B cell (primary cell): ENCODE measurements at regions not wholly inside any gene's neighbourhood (a gene's known extent, or its start where the extent isn't known, plus 50 kb on each side); places are given as distances from the start of the nearest gene placed in this dataset.

Experiments
- ATAC-seq: fragments of 200-7000 bp; cut with Tn5 transposase; one replicate; pipeline ENCODE4 v1.10.0; 2021; ENCODE audit warnings: low read depth, mild to moderate bottlenecking, moderate number of reproducible peaks, moderate library complexity
- CTCF ChIA-PET: fragments of 350-600 bp; sonication (Branson Sonifier 250); formaldehyde crosslinking; loops from one replicate; lab custom pipeline; 2021; ENCODE audit warnings: antibody characterized with exemption, inconsistent platforms; lab: Charles Lee
- POLR2A ChIA-PET: fragments of 350-600 bp; sonication (Branson Sonifier 250); formaldehyde crosslinking; loops from one replicate; lab custom pipeline; 2021; ENCODE audit warnings: antibody characterized with exemption; lab: Charles Lee
- DNase-seq: peaks from one replicate; pipeline ENCODE4 v3.0.0; 2013
- H2AFZ ChIP-seq: 2 replicates; pipeline ENCODE4 v1.6.1; 2012; ENCODE audit warnings: mild to moderate bottlenecking, low read depth, low read length; ENCODE audit not compliant: insufficient read depth, poor library complexity, severe bottlenecking
- H3K27ac ChIP-seq, 2 donors: 1 replicate in 1 of 2; 2 replicates in 1 of 2; pipeline ENCODE4 v1.5.1; 2012 to 2013; ENCODE audit warnings: low read length in 2 of 2, mild to moderate bottlenecking in 2 of 2, moderate library complexity in 1 of 2
- H3K27me3 ChIP-seq, 4 experiments: fragments of 200-600 bp in 1 of 4; sonication (generic) in 1 of 4; replicated peaks in 1 of 4; 1 replicate in 2 of 4; 2 replicates in 2 of 4; pipeline versions ENCODE4 v1.6.1 to v1.7.0; 2013 to 2016; ENCODE audit warnings: low read length in 3 of 4, mild to moderate bottlenecking in 2 of 4, mixed read lengths in 1 of 4, moderate library complexity in 1 of 4; ENCODE audit not compliant: insufficient read depth in 4 of 4, control insufficient read depth in 3 of 4; ENCODE audit errors: control extremely low read depth in 1 of 4
- H3K36me3 ChIP-seq, 2 experiments: replicated peaks in 1 of 2; 1 replicate in 1 of 2; 2 replicates in 1 of 2; pipeline versions ENCODE4 v1.6.1 to v1.7.1; 2013; ENCODE audit warnings: low read length in 1 of 2; ENCODE audit not compliant: insufficient read depth in 2 of 2, control insufficient read depth in 1 of 2; ENCODE audit errors: control extremely low read depth in 1 of 2, extremely low read depth in 1 of 2
- H3K4me1 ChIP-seq, 2 donors: fragments of 200-600 bp in 1 of 2; sonication (generic) in 1 of 2; 1 replicate in 1 of 2; 2 replicates in 1 of 2; pipeline versions ENCODE4 v1.5.1 to v1.6.1; 2013 to 2017; ENCODE audit warnings: low read length in 2 of 2; ENCODE audit not compliant: control insufficient read depth in 2 of 2, insufficient read depth in 2 of 2
- H3K4me2 ChIP-seq: replicated peaks from 2 replicates; pipeline ENCODE3; 2012; ENCODE audit warnings: mild to moderate bottlenecking, low read depth, low read length; ENCODE audit not compliant: poor library complexity, severe bottlenecking
- H3K4me3 ChIP-seq, 5 experiments: fragments of 200-600 bp in 1 of 5; sonication (generic) in 1 of 5; 1 replicate in 3 of 5; 2 replicates in 2 of 5; pipeline versions ENCODE4 v1.5.1 to v1.7.0; 2011 to 2016; ENCODE audit warnings: low read length in 4 of 5, mild to moderate bottlenecking in 4 of 5, low read depth in 2 of 5, control low read depth in 1 of 5, moderate library complexity in 1 of 5; ENCODE audit not compliant: insufficient read depth in 1 of 5; ENCODE audit errors: control extremely low read depth in 1 of 5, extremely low read depth in 1 of 5
- H3K79me2 ChIP-seq: fragments of 200-600 bp; sonication (generic); one replicate; pipeline ENCODE4 v1.6.0; 2016; ENCODE audit warnings: low read length; ENCODE audit not compliant: control insufficient read depth, insufficient read depth
- H3K9ac ChIP-seq: fragments of 200-600 bp; sonication (generic); 2 replicates; pipeline ENCODE4 v1.6.1; 2017; ENCODE audit warnings: mild to moderate bottlenecking, low read length, moderate library complexity
- H3K9me3 ChIP-seq, 3 donors: one replicate each; pipeline versions ENCODE4 v1.6.1 to v1.7.1; 2013; ENCODE audit warnings: low read length in 2 of 3; ENCODE audit not compliant: control insufficient read depth in 2 of 3, insufficient read depth in 1 of 3; ENCODE audit errors: control extremely low read depth in 1 of 3
- H4K20me1 ChIP-seq: 2 replicates; pipeline ENCODE4 v1.6.0; 2012; ENCODE audit warnings: mild to moderate bottlenecking, low read length; ENCODE audit not compliant: insufficient read depth, control insufficient read depth, poor library complexity, severe bottlenecking
- H3K27ac Mint-ChIP-seq: one replicate; pipeline ENCODE4 v1.8.0; 2021; ENCODE audit warnings: mixed read lengths
- H3K27me3 Mint-ChIP-seq: one replicate; pipeline ENCODE4 v1.8.0; 2021; ENCODE audit warnings: mixed read lengths
- H3K4me1 Mint-ChIP-seq: one replicate; pipeline ENCODE4 v1.8.0; 2021; ENCODE audit warnings: mixed read lengths
- H3K4me3 Mint-ChIP-seq: one replicate; pipeline ENCODE4 v1.8.0; 2021; ENCODE audit warnings: mixed read lengths
- H3K9me3 Mint-ChIP-seq: one replicate; pipeline ENCODE4 v1.8.0; 2022; ENCODE audit warnings: mixed read lengths; ENCODE audit not compliant: insufficient read depth
- EZH2 ChIP-seq: IDR thresholded peaks from 2 replicates; pipeline ENCODE4 v1.6.1; 2012; ENCODE audit warnings: borderline replicate concordance, low read depth, mild to moderate bottlenecking, moderate library complexity, low read length; ENCODE audit not compliant: insufficient read depth, poor library complexity, severe bottlenecking
- WGBS: methylation state at CpG from one replicate; pipeline ENCODE4 v1.1.5; 2013; ENCODE audit warnings: missing lambda C conversion rate; ENCODE audit not compliant: insufficient coverage; 5-methylcytosine and 5-hydroxymethylcytosine counted together
- intact Hi-C: fragments of 100-400 bp; cut with micrococcal nuclease; formaldehyde crosslinking; loops from one replicate; pipeline ENCODE4 v1.10.0; 2022
- TF ChIP-seq, protein P1 (sequence below): fragments of 200-600 bp; IDR thresholded peaks from one replicate; pipeline ENCODE4 v1.8.0; 2022; ENCODE audit warnings: antibody characterized with exemption, mild to moderate bottlenecking

DNA sequence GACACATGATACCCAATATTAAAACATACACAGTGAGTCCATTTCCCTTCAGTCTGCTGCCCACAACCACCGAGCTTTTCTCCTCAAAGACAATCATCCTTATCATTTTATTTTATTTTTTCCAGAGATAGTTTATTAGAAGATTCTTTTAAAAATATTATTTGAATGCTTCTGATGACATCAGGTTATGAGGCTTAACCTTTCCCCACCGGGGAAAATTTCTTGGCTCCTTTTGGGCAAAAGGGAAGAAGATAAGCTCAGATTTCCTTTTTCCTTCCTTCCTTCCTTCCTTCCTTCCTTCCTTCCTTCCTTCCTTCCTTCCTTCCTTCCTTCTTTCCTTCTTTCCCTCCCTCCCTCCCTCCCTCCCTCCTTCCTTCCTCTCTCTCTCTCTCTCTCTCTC lies 149.5 kb upstream of the CITED2 start:
- Histone ChIP-seq H3K79me2 (no peaks in the 10 kb centered on the region), H3K27ac (no peak overlapping the region), H4K20me1 (no peaks in the 10 kb centered on the region), H3K36me3 (no peaks in the 10 kb centered on the region), H3K9ac (no peak overlapping the region), H3K4me3 (no peak overlapping the region), H3K4me2 (no peak overlapping the region), H3K4me1 (no peaks in the 10 kb centered on the region), H3K27me3 (no peaks in the 10 kb centered on the region), H3K9me3 (no peaks in the 10 kb centered on the region), H2AFZ (no peak overlapping the region)
- ChIA-PET POLR2A (no interaction called here), CTCF (no interaction called here)
- Mint-ChIP-seq H3K27me3 (no peaks in the 10 kb centered on the region), H3K4me1 (no peaks in the 10 kb centered on the region), H3K4me3 (no peak overlapping the region), H3K9me3 (no peaks in the 10 kb centered on the region), H3K27ac (no peak overlapping the region)
- DNase-seq (no peak), ATAC-seq (no peak)
- no peak for TF ChIP-seq EZH2
- TF ChIP-seq, protein P1, sequence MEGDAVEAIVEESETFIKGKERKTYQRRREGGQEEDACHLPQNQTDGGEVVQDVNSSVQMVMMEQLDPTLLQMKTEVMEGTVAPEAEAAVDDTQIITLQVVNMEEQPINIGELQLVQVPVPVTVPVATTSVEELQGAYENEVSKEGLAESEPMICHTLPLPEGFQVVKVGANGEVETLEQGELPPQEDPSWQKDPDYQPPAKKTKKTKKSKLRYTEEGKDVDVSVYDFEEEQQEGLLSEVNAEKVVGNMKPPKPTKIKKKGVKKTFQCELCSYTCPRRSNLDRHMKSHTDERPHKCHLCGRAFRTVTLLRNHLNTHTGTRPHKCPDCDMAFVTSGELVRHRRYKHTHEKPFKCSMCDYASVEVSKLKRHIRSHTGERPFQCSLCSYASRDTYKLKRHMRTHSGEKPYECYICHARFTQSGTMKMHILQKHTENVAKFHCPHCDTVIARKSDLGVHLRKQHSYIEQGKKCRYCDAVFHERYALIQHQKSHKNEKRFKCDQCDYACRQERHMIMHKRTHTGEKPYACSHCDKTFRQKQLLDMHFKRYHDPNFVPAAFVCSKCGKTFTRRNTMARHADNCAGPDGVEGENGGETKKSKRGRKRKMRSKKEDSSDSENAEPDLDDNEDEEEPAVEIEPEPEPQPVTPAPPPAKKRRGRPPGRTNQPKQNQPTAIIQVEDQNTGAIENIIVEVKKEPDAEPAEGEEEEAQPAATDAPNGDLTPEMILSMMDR, result no peak
- intact Hi-C loops, result no loop called here
- no CpG with 5 or more reads among the region's 2 CpGs for WGBS

DNA sequence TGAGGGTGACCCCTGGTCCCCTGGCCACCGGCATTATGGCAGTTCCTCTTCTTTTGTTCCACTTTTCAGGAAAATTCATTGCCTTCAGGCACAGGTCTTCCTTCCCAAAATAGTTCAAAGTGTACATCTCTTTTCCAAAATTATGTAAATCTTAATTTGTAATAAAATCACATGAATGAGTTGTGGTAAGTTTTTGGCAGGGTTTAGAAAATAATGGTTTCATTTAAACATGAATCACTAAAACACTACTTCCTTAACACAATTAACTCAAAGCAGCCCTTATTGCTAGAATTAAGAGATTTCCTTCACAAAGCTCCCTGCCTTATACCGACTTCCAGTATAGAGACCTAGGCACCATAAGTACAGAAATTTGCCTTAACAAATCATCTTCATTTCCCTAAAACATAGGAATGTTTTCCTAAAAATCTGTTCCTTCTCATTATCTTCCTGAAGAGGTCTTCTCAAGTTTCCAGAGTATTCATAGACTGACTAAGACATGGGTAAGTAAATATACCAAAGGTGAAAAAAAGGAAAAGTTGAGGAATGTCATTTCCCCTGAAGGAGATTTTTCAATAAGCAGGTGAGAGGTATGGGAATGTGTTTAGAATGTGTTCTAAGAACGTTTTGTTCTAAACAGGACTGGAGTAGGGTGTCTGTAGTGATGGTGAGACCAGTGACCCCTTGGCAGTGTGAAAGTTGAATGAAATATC lies 148.2 kb upstream of the CITED2 start:
- no peaks in the 10 kb centered on the region for H3K9me3 ChIP-seq
- ATAC-seq (no peak), DNase-seq (no peak)
- no peaks in the 10 kb centered on the region for H3K4me1 ChIP-seq
- no peaks in the 10 kb centered on the region for H3K27me3 ChIP-seq
- no peaks in the 10 kb centered on the region for H3K4me1 Mint-ChIP-seq
- ChIA-PET POLR2A (no interaction called here), CTCF (no interaction called here)
- H3K4me3 ChIP-seq, result no peak overlapping the region
- no peak overlapping the region for H3K4me2 ChIP-seq
- no peak overlapping the region for H2AFZ ChIP-seq
- intact Hi-C loops, result no loop called here
- H3K27ac Mint-ChIP-seq, result no peak overlapping the region
- no peaks in the 10 kb centered on the region for H4K20me1 ChIP-seq
- H3K79me2 ChIP-seq, result no peaks in the 10 kb centered on the region
- H3K4me3 Mint-ChIP-seq, result no peak overlapping the region
- no peak overlapping the region for H3K27ac ChIP-seq
- H3K36me3 ChIP-seq, result no peaks in the 10 kb centered on the region
- 83% methylated on average over 1 of the region's 3 CpGs for WGBS
- H3K9ac ChIP-seq, result no peak overlapping the region
- no peaks in the 10 kb centered on the region for H3K27me3 Mint-ChIP-seq
- TF ChIP-seq, protein P1, result no peak
- no peak for TF ChIP-seq EZH2
- no peaks in the 10 kb centered on the region for H3K9me3 Mint-ChIP-seq
